H1 (cell line): ENCODE measurements at regions not wholly inside any gene's neighbourhood (a gene's known extent, or its start where the extent isn't known, plus 50 kb on each side); places are given as distances from the start of the nearest gene placed in this dataset.

Experiments
- CTCF ChIA-PET: fragments of 300-600 bp; sonication (Branson Sonifier 250); formaldehyde crosslinking; loops from one replicate; lab custom pipeline; 2021; ENCODE audit not compliant: partially characterized antibody; lab: Charles Lee
- POLR2A ChIA-PET: fragments of 300-600 bp; sonication (Branson Sonifier 250); formaldehyde crosslinking; loops from one replicate; lab custom pipeline; 2021; ENCODE audit warnings: inconsistent platforms; ENCODE audit not compliant: partially characterized antibody; lab: Charles Lee
- DNase-seq, 2 experiments: peaks; one replicate each; pipeline versions ENCODE4 v3.0.0 to v3.0.0-alpha.2; 2010 to 2022; ENCODE audit warnings: low spot score in 2 of 2, low read depth in 1 of 2, mixed read lengths in 1 of 2
- FAIRE-seq: peaks from 2 replicates; lab custom pipeline; 2011; peaks lifted over from hg19 to GRCh38; lab: Jason Lieb, UNC
- H2AFZ ChIP-seq: 2 replicates; pipeline ENCODE4 v1.8.1; 2012; ENCODE audit warnings: low read length, inconsistent platforms
- H2AK5ac ChIP-seq: 2 replicates; pipeline ENCODE4 v1.6.1; 2013; ENCODE audit warnings: low read depth, low read length
- H2BK120ac ChIP-seq: replicated peaks from 2 replicates; pipeline ENCODE3; 2013; ENCODE audit warnings: low read depth, low read length, inconsistent platforms
- H2BK12ac ChIP-seq: 2 replicates; pipeline ENCODE4 v1.6.1; 2013; ENCODE audit warnings: low read depth, low read length
- H2BK15ac ChIP-seq: 2 replicates; pipeline ENCODE4 v1.6.1; 2013; ENCODE audit warnings: low read length
- H2BK20ac ChIP-seq: 2 replicates; pipeline ENCODE4 v1.6.1; 2013; ENCODE audit warnings: low read length
- H2BK5ac ChIP-seq: 2 replicates; pipeline ENCODE4 v1.6.1; 2013; ENCODE audit warnings: low read depth, low read length
- H3K14ac ChIP-seq: 2 replicates; pipeline ENCODE4 v1.6.1; 2013; ENCODE audit warnings: inconsistent platforms; ENCODE audit not compliant: insufficient read length
- H3K18ac ChIP-seq: 2 replicates; pipeline ENCODE4 v1.6.1; 2013; ENCODE audit warnings: low read length; ENCODE audit errors: extremely low read depth
- H3K23ac ChIP-seq: 2 replicates; pipeline ENCODE4 v1.6.1; 2013; ENCODE audit warnings: inconsistent platforms; ENCODE audit not compliant: insufficient read length
- H3K23me2 ChIP-seq: 2 replicates; pipeline ENCODE4 v1.6.1; 2013; ENCODE audit warnings: low read depth, low read length
- H3K27ac ChIP-seq: 2 replicates; pipeline ENCODE4 v1.6.1; 2011; ENCODE audit warnings: low read depth, low read length, inconsistent platforms
- H3K27me3 ChIP-seq, 4 experiments: replicated peaks in 1 of 4; 1 replicate in 1 of 4; 2 replicates in 3 of 4; pipeline versions ENCODE4 v1.6.1 to v1.8.1; 2011 to 2013; ENCODE audit warnings: low read length in 3 of 4, mild to moderate bottlenecking in 3 of 4, inconsistent platforms in 2 of 4, mixed read lengths in 2 of 4, moderate library complexity in 1 of 4; ENCODE audit not compliant: control insufficient read depth in 3 of 4, insufficient read depth in 3 of 4; ENCODE audit errors: extremely low read depth in 1 of 4
- H3K36me3 ChIP-seq, 4 experiments: 2 replicates each; pipeline versions ENCODE4 v1.6.1 to v1.8.1; 2011 to 2013; ENCODE audit warnings: mild to moderate bottlenecking in 4 of 4, low read length in 3 of 4, moderate library complexity in 2 of 4, control low read depth in 1 of 4, inconsistent platforms in 1 of 4; ENCODE audit not compliant: insufficient read depth in 4 of 4, control insufficient read depth in 2 of 4
- H3K4ac ChIP-seq: replicated peaks from 2 replicates; pipeline ENCODE3; 2013; ENCODE audit warnings: low read length, low read depth, mixed read lengths, inconsistent platforms; ENCODE audit not compliant: insufficient read length
- H3K4me1 ChIP-seq, 4 experiments: replicated peaks in 1 of 4; 1 replicate in 1 of 4; 2 replicates in 3 of 4; pipeline versions ENCODE4 v1.6.1 to v1.8.1; 2011 to 2013; ENCODE audit warnings: low read length in 3 of 4, inconsistent platforms in 2 of 4, mixed read lengths in 1 of 4; ENCODE audit not compliant: insufficient read depth in 4 of 4, control insufficient read depth in 3 of 4
- H3K4me2 ChIP-seq, 2 experiments: 2 replicates each; pipeline versions ENCODE4 v1.6.1 to v1.8.1; 2011 to 2013; ENCODE audit warnings: low read depth in 2 of 2, low read length in 2 of 2, control low read depth in 1 of 2, inconsistent platforms in 1 of 2, mild to moderate bottlenecking in 1 of 2; ENCODE audit not compliant: insufficient read depth in 1 of 2
- H3K4me3 ChIP-seq, 4 experiments: fragments of 200-600, 300-600 bp in 1 of 4; sonication (generic), shearing (Covaris generic), sonication (Bioruptor Twin) in 1 of 4; 2 replicates each; pipeline versions ENCODE4 v1.5.1 to v1.8.1; 2011 to 2016; ENCODE audit warnings: low read length in 4 of 4, low read depth in 3 of 4, control low read depth in 2 of 4, inconsistent platforms in 2 of 4, mild to moderate bottlenecking in 2 of 4, mixed read lengths in 1 of 4, moderate library complexity in 1 of 4; ENCODE audit not compliant: insufficient read depth in 2 of 4; ENCODE audit errors: extremely low read depth in 1 of 4
- H3K56ac ChIP-seq: replicated peaks from 2 replicates; pipeline ENCODE3; 2013; ENCODE audit warnings: low read depth, mild to moderate bottlenecking, mixed read lengths, low read length, inconsistent platforms; ENCODE audit not compliant: insufficient read length
- H3K79me1 ChIP-seq: 2 replicates; pipeline ENCODE4 v1.6.1; 2013; ENCODE audit warnings: low read depth, low read length, control low read depth
- H3K79me2 ChIP-seq, 2 experiments: 2 replicates each; pipeline versions ENCODE4 v1.6.1 to v1.8.1; 2012 to 2013; ENCODE audit warnings: low read length in 2 of 2, mild to moderate bottlenecking in 2 of 2, inconsistent platforms in 1 of 2; ENCODE audit not compliant: insufficient read depth in 2 of 2, control insufficient read depth in 1 of 2
- H3K9ac ChIP-seq, 4 experiments: replicated peaks in 1 of 4; 1 replicate in 1 of 4; 2 replicates in 3 of 4; pipeline versions ENCODE4 v1.6.1 to v1.8.1; 2011 to 2013; ENCODE audit warnings: low read depth in 3 of 4, low read length in 3 of 4, control low read depth in 2 of 4, mild to moderate bottlenecking in 2 of 4, moderate library complexity in 2 of 4, inconsistent platforms in 1 of 4; ENCODE audit errors: extremely low read depth in 1 of 4
- H3K9me3 ChIP-seq, 2 experiments: 2 replicates each; pipeline versions ENCODE4 v1.6.1 to v1.8.1; 2012 to 2013; ENCODE audit warnings: mild to moderate bottlenecking in 2 of 2, moderate library complexity in 2 of 2, control low read depth in 1 of 2, inconsistent platforms in 1 of 2, low read depth in 1 of 2, low read length in 1 of 2, mixed read lengths in 1 of 2; ENCODE audit not compliant: insufficient read depth in 2 of 2
- H4K20me1 ChIP-seq, 2 experiments: replicated peaks in 1 of 2; 2 replicates each; pipeline versions ENCODE3 to v1.8.1; 2011 to 2013; ENCODE audit warnings: inconsistent platforms in 2 of 2, low read length in 2 of 2, mild to moderate bottlenecking in 1 of 2; ENCODE audit not compliant: insufficient read depth in 2 of 2, control insufficient read depth in 1 of 2
- H4K5ac ChIP-seq: 2 replicates; pipeline ENCODE4 v1.6.1; 2013; ENCODE audit warnings: low read length, low read depth, mixed read lengths, inconsistent platforms; ENCODE audit not compliant: insufficient read length
- H4K8ac ChIP-seq: 2 replicates; pipeline ENCODE4 v1.8.0; 2013; ENCODE audit warnings: mild to moderate bottlenecking, moderate library complexity, low read length, inconsistent platforms; ENCODE audit not compliant: insufficient read depth; ENCODE audit errors: extremely low read depth
- H4K91ac ChIP-seq: replicated peaks from 2 replicates; pipeline ENCODE3; 2013; ENCODE audit warnings: low read length, mixed read lengths, inconsistent platforms; ENCODE audit not compliant: insufficient read length
- ASH2L ChIP-seq: fragments of 200-600, 300-600 bp; sonication (generic); IDR thresholded peaks from one replicate; pipeline ENCODE4 v1.7.1; 2017; ENCODE audit warnings: low read length
- CBX8 ChIP-seq: fragments of 300-800, 300-1000 bp; sonication (generic); IDR thresholded peaks from 2 replicates; pipeline ENCODE4 v1.7.1; 2016; ENCODE audit warnings: low read depth, low read length, borderline replicate concordance
- CHD2 ChIP-seq: IDR thresholded peaks from 2 replicates; pipeline ENCODE4 v1.6.1; 2012; ENCODE audit warnings: low read length, improper control_type of control experiment
- CREB1 ChIP-seq: IDR thresholded peaks from 2 replicates; pipeline ENCODE4 v1.6.1; 2012; ENCODE audit warnings: inconsistent platforms
- GABPA ChIP-seq: IDR thresholded peaks from 2 replicates; pipeline ENCODE4 v1.6.1; 2011; ENCODE audit warnings: mild to moderate bottlenecking, low read length, moderate library complexity, borderline replicate concordance; ENCODE audit not compliant: insufficient read depth
- JUN ChIP-seq: IDR thresholded peaks from 2 replicates; pipeline ENCODE4 v1.6.1; 2011; ENCODE audit warnings: low read depth, mild to moderate bottlenecking, improper control_type of control experiment, low read length
- KDM4A ChIP-seq: IDR thresholded peaks from one replicate; pipeline ENCODE4 v1.7.1; 2012; ENCODE audit warnings: low read depth, mild to moderate bottlenecking, moderate library complexity, low read length, inconsistent platforms; ENCODE audit not compliant: severe bottlenecking
- MAFK ChIP-seq: IDR thresholded peaks from 2 replicates; pipeline ENCODE4 v1.6.1; 2012; ENCODE audit warnings: low read depth, mild to moderate bottlenecking, improper control_type of control experiment, low read length
- NRF1 ChIP-seq: IDR thresholded peaks from 2 replicates; pipeline ENCODE4 v1.6.1; 2011; ENCODE audit warnings: mild to moderate bottlenecking, low read depth, low read length, improper control_type of control experiment
- POLR2AphosphoS5 ChIP-seq: IDR thresholded peaks from 2 replicates; pipeline ENCODE4 v1.6.1; 2011; ENCODE audit warnings: low read depth, low read length
- SIRT6 ChIP-seq: IDR thresholded peaks from one replicate; pipeline ENCODE4 v1.7.1; 2012; ENCODE audit warnings: low read length, inconsistent platforms
- SIX5 ChIP-seq: IDR thresholded peaks from 2 replicates; pipeline ENCODE4 v1.6.1; 2011; ENCODE audit warnings: mild to moderate bottlenecking, low read depth, low read length
- ZNF274 ChIP-seq: IDR thresholded peaks from 2 replicates; pipeline ENCODE4 v1.7.0; 2012; ENCODE audit warnings: low read length, borderline replicate concordance; ENCODE audit errors: extremely low read depth
- WGBS, 2 experiments: shearing (Covaris generic) in 1 of 2; methylation state at CpG; one replicate each; pipeline versions ENCODE4 v1.1.6 to v1.1.7; 2013 to 2015; ENCODE audit warnings: low lambda C conversion rate in 2 of 2, mixed read lengths in 2 of 2, inconsistent platforms in 1 of 2, low coverage in 1 of 2, missing lambda C conversion rate in 1 of 2; ENCODE audit not compliant: insufficient replicate concordance in 2 of 2, insufficient coverage in 1 of 2, insufficient read length in 1 of 2; ENCODE audit errors: extremely low coverage in 1 of 2, missing lambda C conversion rate in 1 of 2; 5-methylcytosine and 5-hydroxymethylcytosine counted together
- TF ChIP-seq, protein P1 (sequence below): IDR thresholded peaks from 2 replicates; pipeline ENCODE4 v1.6.1; 2012; ENCODE audit warnings: inconsistent platforms

DNA sequence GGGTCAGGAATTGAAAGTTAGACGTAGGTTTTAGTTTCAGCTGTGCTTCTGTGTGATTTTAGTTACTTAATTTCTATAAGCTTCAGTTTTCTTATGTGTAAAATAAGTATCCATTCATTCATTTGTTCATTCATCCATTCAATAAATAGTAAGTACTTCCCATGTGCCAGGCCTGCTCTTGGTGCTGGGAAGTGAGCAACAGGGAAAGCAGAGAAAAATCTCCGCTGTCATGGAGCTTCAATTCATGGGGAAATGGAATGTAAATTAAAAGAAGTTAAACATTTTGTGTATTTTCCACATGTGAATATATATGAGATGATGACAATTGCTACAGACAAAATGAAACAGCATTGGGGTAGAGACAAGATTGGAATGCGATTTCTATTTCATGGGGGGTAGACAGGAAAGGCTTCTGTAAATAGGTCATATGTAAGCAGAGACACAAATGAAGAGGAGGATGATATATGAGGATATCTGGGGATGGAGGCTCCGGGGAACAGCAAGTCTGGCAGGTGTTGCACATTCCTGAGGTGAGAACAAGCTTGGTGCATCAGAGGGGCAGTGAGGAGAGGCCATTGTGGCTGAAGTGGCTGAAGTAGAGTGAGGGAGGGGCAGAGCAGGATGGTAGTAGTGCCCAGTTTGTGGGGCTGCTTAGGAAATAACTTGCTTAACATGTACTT is 66.2 kb downstream of the FHIP1A start:
- H4K8ac ChIP-seq, result no peak overlapping the region
- no peak overlapping the region for H2BK5ac ChIP-seq
- no peak overlapping the region for H3K23ac ChIP-seq
- H4K91ac ChIP-seq, result no peak overlapping the region
- H3K4me1 ChIP-seq, result peaks cover 2 to 9% (median 7%) of the 10 kb centered on the region in 4 experiments; a peak in 4 of 7 replicates
- no peak overlapping the region for H3K4me2 ChIP-seq
- no peak overlapping the region for H3K14ac ChIP-seq
- H4K20me1 ChIP-seq, result no peaks in the 10 kb centered on the region
- H3K56ac ChIP-seq, result no peak overlapping the region
- H2AK5ac ChIP-seq, result no peak overlapping the region
- H3K79me1 ChIP-seq, result peaks cover 2% of the 10 kb centered on the region; the same call in 1 of the 2 replicates
- no peak for DNase-seq
- H3K4me3 ChIP-seq, result no peak overlapping the region
- CTCF ChIA-PET, result interaction anchor here (1.1 to 2.7 kb wide), 4 partner anchors 9 to 208 kb away, joined by 3 to 6 read pairs (median 4); no protein-coding TSS in a partner anchor
- no peak overlapping the region for H3K4ac ChIP-seq
- H3K18ac ChIP-seq, result no peak overlapping the region
- no peaks in the 10 kb centered on the region for H3K27me3 ChIP-seq
- peak overlapping the region; percentile 35; the same call in 1 of the 2 replicates for H2BK12ac ChIP-seq
- H3K9me3 ChIP-seq, result no peaks in the 10 kb centered on the region
- 76% methylated on average over 4 of the region's 4 CpGs; no CpG with 5 or more reads in 1 of the 2 experiments for WGBS, 2 experiments
- peaks cover 0 to 96% of the 10 kb centered on the region in 2 experiments; a peak in 3 of 4 replicates for H3K79me2 ChIP-seq
- no peak overlapping the region for H2BK15ac ChIP-seq
- no peak overlapping the region for H4K5ac ChIP-seq
- H2AFZ ChIP-seq, result no peak overlapping the region
- POLR2A ChIA-PET, result interaction anchor here (0.6 to 1.5 kb wide), 5 partner anchors 9 to 375 kb away, joined by 3 to 9 read pairs (median 4); partner anchors contain the start of gene SH3D19
- no peak overlapping the region for H2BK120ac ChIP-seq
- no peak overlapping the region for H3K9ac ChIP-seq
- no peak overlapping the region for H2BK20ac ChIP-seq
- no peak for FAIRE-seq
- no peak for TF ChIP-seq CREB1
- no peak for TF ChIP-seq KDM4A
- TF ChIP-seq CBX8, result no peak
- no peak for TF ChIP-seq ASH2L
- no peak for TF ChIP-seq CHD2
- TF ChIP-seq SIX5, result no peak
- TF ChIP-seq, protein P1, sequence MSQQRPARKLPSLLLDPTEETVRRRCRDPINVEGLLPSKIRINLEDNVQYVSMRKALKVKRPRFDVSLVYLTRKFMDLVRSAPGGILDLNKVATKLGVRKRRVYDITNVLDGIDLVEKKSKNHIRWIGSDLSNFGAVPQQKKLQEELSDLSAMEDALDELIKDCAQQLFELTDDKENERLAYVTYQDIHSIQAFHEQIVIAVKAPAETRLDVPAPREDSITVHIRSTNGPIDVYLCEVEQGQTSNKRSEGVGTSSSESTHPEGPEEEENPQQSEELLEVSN, result no peak
- TF ChIP-seq MAFK, result no peak
- TF ChIP-seq SIRT6, result no peak
- TF ChIP-seq GABPA, result no peak
- no peak for TF ChIP-seq JUN
- no peak for TF ChIP-seq ZNF274
- no peak for TF ChIP-seq POLR2AphosphoS5
- no peak for TF ChIP-seq NRF1
- TF ChIP-seq, all 59 proteins: peak for 0
- no peak overlapping the region for H3K27ac ChIP-seq
- H3K36me3 ChIP-seq, result no peaks in the 10 kb centered on the region
- H3K23me2 ChIP-seq, result no peaks in the 10 kb centered on the region
